Spleen (tissue), 7 donors: ENCODE measurements at regions not wholly inside any gene's neighbourhood (a gene's known extent, or its start where the extent isn't known, plus 50 kb on each side); places are given as distances from the start of the nearest gene placed in this dataset.

Experiments
- CTCF ChIP-seq, 11 experiments: fragments of 200-600 bp in 7 of 11; fragments of 450-650 bp in 4 of 11; sonication (generic) in 4 of 11; IDR thresholded peaks in 8 of 11; conservative IDR thresholded peaks in 3 of 11; 1 replicate in 7 of 11; 2 replicates in 4 of 11; pipeline versions ENCODE4 v1.4.0 to v1.8.0; 2016 to 2021; ENCODE audit warnings: antibody characterized with exemption in 11 of 11, inconsistent platforms in 4 of 11, mild to moderate bottlenecking in 1 of 11
- POLR2A ChIP-seq, 3 donors: fragments of 450-650 bp; IDR thresholded peaks; one replicate each; pipeline ENCODE4 v1.5.1; 2017; ENCODE audit warnings: antibody characterized with exemption in 3 of 3, mild to moderate bottlenecking in 1 of 3
- donor health status: DM: no; HTN: no; CAD: no; lungs with moderate emphysema.
- donor health status: DM: no; HTN: no; CAD: no.
- donor health status: DM: no; HTN: no; CAD: no.

GRCh38 chr19:31146015-31146414, 203.2 kb downstream of the TSHZ3 start:
- TF ChIP-seq POLR2A (IDR thresholded peaks at IDR 0.05) = no peak
- TF ChIP-seq CTCF (IDR thresholded peaks at IDR 0.05 in 8 of 11, conservative IDR thresholded peaks at IDR 0.05 in 3 of 11) = no peak
